WERI-Rb-1 (cell line): ENCODE measurements at regions not wholly inside any gene's neighbourhood (a gene's known extent, or its start where the extent isn't known, plus 50 kb on each side); places are given as distances from the start of the nearest gene placed in this dataset.

Source experiments
- DNase-seq: peaks from one replicate; pipeline ENCODE4 v3.0.0-alpha.2; 2020
- H3K27ac ChIP-seq: fragments of 250-450 bp; sonication (Bioruptor Pico); 2 replicates; pipeline ENCODE4 v1.5.1; 2020; ENCODE audit warnings: mild to moderate bottlenecking, moderate library complexity
- H3K27me3 ChIP-seq: fragments of 250-450 bp; sonication (Bioruptor Pico); 2 replicates; pipeline ENCODE4 v1.5.1; 2021; ENCODE audit warnings: mild to moderate bottlenecking, low read depth, moderate library complexity; ENCODE audit not compliant: insufficient read depth, severe bottlenecking
- H3K36me3 ChIP-seq: fragments of 250-450 bp; sonication (Bioruptor Pico); 2 replicates; pipeline ENCODE4 v1.5.1; 2020; ENCODE audit warnings: mild to moderate bottlenecking, moderate library complexity
- H3K4me3 ChIP-seq: 2 replicates; pipeline ENCODE4 v1.5.1; 2011; ENCODE audit warnings: low read depth, mild to moderate bottlenecking, control low read depth, low read length
- H3K9me3 ChIP-seq: fragments of 250-450 bp; sonication (Bioruptor Pico); 2 replicates; pipeline ENCODE4 v1.5.1; 2021; ENCODE audit warnings: mild to moderate bottlenecking, moderate library complexity; ENCODE audit not compliant: severe bottlenecking
- CTCF ChIP-seq: IDR thresholded peaks from 2 replicates; pipeline ENCODE4 v1.5.1; 2011; ENCODE audit warnings: low read depth, mild to moderate bottlenecking, control low read depth, inconsistent platforms, low read length

- Histone ChIP-seq H3K36me3 (no peaks in the 10 kb centered on the region), H3K27ac (no peak overlapping the region), H3K4me3 (no peak overlapping the region), H3K27me3 (no peaks in the 10 kb centered on the region), H3K9me3 (no peaks in the 10 kb centered on the region)
- no peak for TF ChIP-seq CTCF
- DNase-seq = no peak
Measured at GRCh38 chr1:191350938-191351337, 807.3 kb upstream of the RGS18 start.

- no peaks in the 10 kb centered on the region for H3K36me3 ChIP-seq
- H3K27ac ChIP-seq = no peak overlapping the region
- no peak for DNase-seq
- no peaks in the 10 kb centered on the region for H3K9me3 ChIP-seq
- no peaks in the 10 kb centered on the region for H3K27me3 ChIP-seq
- no peak for TF ChIP-seq CTCF
- no peak overlapping the region for H3K4me3 ChIP-seq
Measured at GRCh38 chr1:191358724-191359123, 799.5 kb upstream of the RGS18 start.

- no peaks in the 10 kb centered on the region for H3K9me3 ChIP-seq
- H3K36me3 ChIP-seq = no peaks in the 10 kb centered on the region
- H3K27me3 ChIP-seq = no peaks in the 10 kb centered on the region
- no peak overlapping the region for H3K4me3 ChIP-seq
- TF ChIP-seq CTCF = no peak
- H3K27ac ChIP-seq = no peak overlapping the region
- no peak for DNase-seq
Measured at GRCh38 chr1:191366686-191367085, 791.6 kb upstream of the RGS18 start.

GRCh38 chr1:191368891-191369654 lies 789.2 kb upstream of the RGS18 start:
- no peak overlapping the region for H3K27ac ChIP-seq
- H3K27me3 ChIP-seq = no peaks in the 10 kb centered on the region
- no peaks in the 10 kb centered on the region for H3K36me3 ChIP-seq
- H3K4me3 ChIP-seq = no peak overlapping the region
- DNase-seq = no peak
- TF ChIP-seq CTCF = no peak
- no peaks in the 10 kb centered on the region for H3K9me3 ChIP-seq

GRCh38 chr1:191371626-191372025 lies 786.6 kb upstream of the RGS18 start:
- H3K27me3 ChIP-seq = no peaks in the 10 kb centered on the region

More at GRCh38 chr1:191371626-191372025, 786.6 kb upstream of the RGS18 start:
- no peak overlapping the region for H3K27ac ChIP-seq
- no peak for TF ChIP-seq CTCF
- DNase-seq = no peak
- H3K4me3 ChIP-seq = no peak overlapping the region
- H3K36me3 ChIP-seq = no peaks in the 10 kb centered on the region
- no peaks in the 10 kb centered on the region for H3K9me3 ChIP-seq
